HCT116 (cell line): ENCODE measurements at regions not wholly inside any gene's neighbourhood (a gene's known extent, or its start where the extent isn't known, plus 50 kb on each side); places are given as distances from the start of the nearest gene placed in this dataset.

ENCODE experiments used
- ATAC-seq: fragments of 200-7000 bp; cut with Tn5 transposase; 2 replicates; pipeline ENCODE4 v1.9.1; 2020; ENCODE audit warnings: mild to moderate bottlenecking, moderate library complexity
- BruUV-seq: library from RNA; stranded (reverse); fragments of 400-500 nt; replicated peaks from 2 replicates; lab custom pipeline; 2021; lab: Mats Ljungman, UMichigan
- CTCF ChIA-PET: fragments of 300-600 bp; sonication (Branson Sonifier 250); formaldehyde crosslinking; loops from one replicate; lab custom pipeline; 2021; ENCODE audit warnings: antibody characterized with exemption; lab: Charles Lee
- POLR2A ChIA-PET: fragments of 300-600, 350-600 bp; sonication (Branson Sonifier 250); formaldehyde crosslinking; loops from one replicate; lab custom pipeline; 2021; ENCODE audit warnings: antibody characterized with exemption; lab: Charles Lee
- RAD21 ChIA-PET, 2 experiments: fragments of 300-600 bp; sonication (Branson Sonifier 250); formaldehyde crosslinking; loops; one replicate each; lab custom pipeline; 2023; ENCODE audit warnings: low total read pairs in 2 of 2; ENCODE audit not compliant: uncharacterized antibody in 2 of 2, unreplicated experiment in 2 of 2, low non-redundant PET in 1 of 2; lab: Charles Lee
- DNase-seq: peaks from one replicate; pipeline ENCODE4 v3.0.0-alpha.2; 2010; ENCODE audit warnings: low read depth, low spot score
- H2AFZ ChIP-seq: fragments of 200-600 bp; shearing (Covaris generic), sonication (generic); 2 replicates; pipeline ENCODE4 v1.6.1; 2017; ENCODE audit warnings: low read depth, mixed run types, mixed read lengths, antibody characterized with exemption, low read length; ENCODE audit not compliant: poor library complexity, severe bottlenecking
- H3K27ac ChIP-seq: 2 replicates; pipeline ENCODE4 v1.5.1; 2012; ENCODE audit warnings: low read depth, low read length
- H3K27me3 ChIP-seq: fragments of 200-600 bp; sonication (generic); 2 replicates; pipeline ENCODE4 v1.6.1; 2016; ENCODE audit warnings: mixed run types, low read length, mixed read lengths; ENCODE audit not compliant: insufficient read depth
- H3K36me3 ChIP-seq, 2 experiments: fragments of 200-500 bp in 1 of 2; fragments of 200-600 bp in 1 of 2; sonication (Bioruptor generic) in 1 of 2; sonication (generic) in 1 of 2; 2 replicates each; pipeline versions ENCODE4 v1.5.1 to v1.6.1; 2014 to 2016; ENCODE audit warnings: low read length in 2 of 2, inconsistent platforms in 1 of 2, mixed read lengths in 1 of 2, mixed run types in 1 of 2; ENCODE audit not compliant: insufficient read depth in 2 of 2, control insufficient read depth in 1 of 2
- H3K4me1 ChIP-seq, 2 experiments: fragments of 200-600 bp in 1 of 2; sonication (generic) in 1 of 2; 2 replicates each; pipeline versions ENCODE4 v1.5.1 to v1.6.1; 2012 to 2017; ENCODE audit warnings: low read length in 2 of 2, inconsistent platforms in 1 of 2, mild to moderate bottlenecking in 1 of 2, mixed read lengths in 1 of 2, mixed run types in 1 of 2, moderate library complexity in 1 of 2; ENCODE audit not compliant: insufficient read depth in 2 of 2, control insufficient read depth in 1 of 2
- H3K4me2 ChIP-seq: fragments of 200-600 bp; sonication (generic); 2 replicates; pipeline ENCODE4 v1.6.1; 2017; ENCODE audit warnings: mixed run types, low read length, mixed read lengths
- H3K4me3 ChIP-seq, 2 experiments: fragments of 200-600 bp in 1 of 2; sonication (generic) in 1 of 2; replicated peaks in 1 of 2; 2 replicates each; pipeline ENCODE4 v1.5.1; 2011 to 2016; ENCODE audit warnings: low read length in 2 of 2, control low read depth in 1 of 2, low read depth in 1 of 2, mild to moderate bottlenecking in 1 of 2, mixed read lengths in 1 of 2, mixed run types in 1 of 2
- H3K79me2 ChIP-seq: fragments of 200-600 bp; sonication (generic); 2 replicates; pipeline ENCODE4 v1.6.1; 2017; ENCODE audit warnings: mild to moderate bottlenecking, mixed run types, low read length, moderate library complexity, mixed read lengths; ENCODE audit not compliant: insufficient read depth
- H3K9ac ChIP-seq: fragments of 200-600 bp; sonication (generic); 2 replicates; pipeline ENCODE4 v1.6.1; 2016; ENCODE audit warnings: low read length, mixed read lengths
- H3K9me2 ChIP-seq: fragments of 200-600 bp; sonication (generic), shearing (Covaris generic); 2 replicates; pipeline ENCODE4 v1.6.1; 2017; ENCODE audit warnings: mixed run types, mild to moderate bottlenecking, moderate library complexity; ENCODE audit not compliant: insufficient read depth
- H3K9me3 ChIP-seq, 2 experiments: fragments of 200-500 bp in 1 of 2; fragments of 200-600 bp in 1 of 2; sonication (Bioruptor generic) in 1 of 2; sonication (generic) in 1 of 2; 2 replicates each; pipeline ENCODE4 v1.6.1; 2014 to 2017; ENCODE audit warnings: low read length in 2 of 2, mixed read lengths in 2 of 2, inconsistent platforms in 1 of 2, low read depth in 1 of 2, mild to moderate bottlenecking in 1 of 2, mixed run types in 1 of 2, moderate library complexity in 1 of 2; ENCODE audit not compliant: control insufficient read depth in 1 of 2, insufficient read depth in 1 of 2
- H4K20me1 ChIP-seq: fragments of 200-600 bp; sonication (generic), shearing (Covaris generic); 2 replicates; pipeline ENCODE4 v1.6.1; 2017; ENCODE audit warnings: mixed run types, mild to moderate bottlenecking, moderate library complexity; ENCODE audit not compliant: insufficient read depth
- ATF3 ChIP-seq: IDR thresholded peaks from 2 replicates; pipeline ENCODE4 v1.6.1; 2012
- CBX3 ChIP-seq: IDR thresholded peaks from 2 replicates; pipeline ENCODE4 v1.6.1; 2012; ENCODE audit warnings: low read depth
- CEBPB ChIP-seq: IDR thresholded peaks from 2 replicates; pipeline ENCODE4 v1.6.1; 2012; ENCODE audit warnings: low read depth
- ELF1 ChIP-seq: IDR thresholded peaks from 2 replicates; pipeline ENCODE4 v1.6.1; 2012; ENCODE audit warnings: low read depth, borderline replicate concordance
- EZH2 ChIP-seq: fragments of 200-600 bp; sonication (generic); IDR thresholded peaks from 2 replicates; pipeline ENCODE4 v1.6.1; 2017; ENCODE audit warnings: antibody characterized with exemption, mixed run types
- EZH2phosphoT487 ChIP-seq: fragments of 200-600 bp; IDR thresholded peaks from 2 replicates; pipeline ENCODE4 v1.6.1; 2018; ENCODE audit warnings: antibody characterized with exemption, borderline replicate concordance
- FOSL1 ChIP-seq: IDR thresholded peaks from 2 replicates; pipeline ENCODE4 v1.6.1; 2012; ENCODE audit warnings: low read depth
- JUND ChIP-seq: IDR thresholded peaks from 2 replicates; pipeline ENCODE4 v1.6.1; 2012
- MAX ChIP-seq: IDR thresholded peaks from 2 replicates; pipeline ENCODE4 v1.6.1; 2012
- POLR2A ChIP-seq: IDR thresholded peaks from 2 replicates; pipeline ENCODE4 v1.7.0; 2011; ENCODE audit warnings: borderline replicate concordance; ENCODE audit not compliant: insufficient read depth, insufficient read length; ENCODE audit errors: extremely low read depth
- RAD21 ChIP-seq: IDR thresholded peaks from 2 replicates; pipeline ENCODE4 v1.6.1; 2012; ENCODE audit warnings: low read depth, mild to moderate bottlenecking
- REST ChIP-seq: IDR thresholded peaks from 2 replicates; pipeline ENCODE4 v1.6.1; 2012; ENCODE audit warnings: low read depth
- SP1 ChIP-seq: IDR thresholded peaks from 2 replicates; pipeline ENCODE4 v1.6.1; 2012; ENCODE audit warnings: low read depth
- SRF ChIP-seq: IDR thresholded peaks from 2 replicates; pipeline ENCODE4 v1.6.1; 2012; ENCODE audit warnings: low read depth
- YY1 ChIP-seq: IDR thresholded peaks from 2 replicates; pipeline ENCODE4 v1.6.1; 2011; ENCODE audit warnings: low read length, low read depth, moderate library complexity, mild to moderate bottlenecking; ENCODE audit not compliant: insufficient replicate concordance; ENCODE audit errors: extremely low read depth
- intact Hi-C: fragments of 100-400 bp; cut with micrococcal nuclease; formaldehyde crosslinking; loops from 2 replicates; pipeline ENCODE4 v1.10.0; 2022
- TF ChIP-seq, protein P1 (sequence below): IDR thresholded peaks from 2 replicates; pipeline ENCODE4 v1.6.1; 2011; ENCODE audit warnings: mild to moderate bottlenecking, low read length, moderate library complexity; ENCODE audit not compliant: insufficient replicate concordance; ENCODE audit errors: extremely low read depth

DNA sequence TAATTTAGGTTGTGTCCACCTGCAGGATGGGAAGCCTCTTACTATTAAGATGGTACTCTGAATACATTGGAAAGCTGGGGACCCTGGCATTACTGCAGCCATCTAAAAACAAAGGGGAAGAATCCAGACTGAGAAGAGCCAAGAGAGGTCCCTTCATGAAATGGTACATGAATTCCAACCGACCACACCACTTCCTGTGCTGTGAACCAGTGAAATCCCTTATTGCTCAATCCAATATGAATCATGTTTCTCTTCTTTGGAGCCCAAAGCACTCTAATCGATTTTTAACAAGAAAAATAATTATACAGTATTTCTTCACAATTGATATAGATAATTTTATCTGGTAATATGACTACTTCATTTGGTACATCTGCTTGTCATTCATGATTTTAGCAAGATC is 479.7 kb upstream of the RAB6C start:
- intact Hi-C loops = no loop called here
- TF ChIP-seq POLR2A (no peak), ELF1 (no peak), RAD21 (no peak), EZH2phosphoT487 (no peak), SRF (no peak), YY1 (no peak), FOSL1 (no peak), SP1 (no peak), REST (no peak), ATF3 (no peak), EZH2 (no peak), MAX (no peak), CBX3 (no peak), CEBPB (no peak), JUND (no peak)
- TF ChIP-seq, protein P1, sequence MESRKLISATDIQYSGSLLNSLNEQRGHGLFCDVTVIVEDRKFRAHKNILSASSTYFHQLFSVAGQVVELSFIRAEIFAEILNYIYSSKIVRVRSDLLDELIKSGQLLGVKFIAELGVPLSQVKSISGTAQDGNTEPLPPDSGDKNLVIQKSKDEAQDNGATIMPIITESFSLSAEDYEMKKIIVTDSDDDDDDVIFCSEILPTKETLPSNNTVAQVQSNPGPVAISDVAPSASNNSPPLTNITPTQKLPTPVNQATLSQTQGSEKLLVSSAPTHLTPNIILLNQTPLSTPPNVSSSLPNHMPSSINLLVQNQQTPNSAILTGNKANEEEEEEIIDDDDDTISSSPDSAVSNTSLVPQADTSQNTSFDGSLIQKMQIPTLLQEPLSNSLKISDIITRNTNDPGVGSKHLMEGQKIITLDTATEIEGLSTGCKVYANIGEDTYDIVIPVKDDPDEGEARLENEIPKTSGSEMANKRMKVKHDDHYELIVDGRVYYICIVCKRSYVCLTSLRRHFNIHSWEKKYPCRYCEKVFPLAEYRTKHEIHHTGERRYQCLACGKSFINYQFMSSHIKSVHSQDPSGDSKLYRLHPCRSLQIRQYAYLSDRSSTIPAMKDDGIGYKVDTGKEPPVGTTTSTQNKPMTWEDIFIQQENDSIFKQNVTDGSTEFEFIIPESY = no peak
- no peak for ATAC-seq
- Histone ChIP-seq H3K79me2 (no peaks in the 10 kb centered on the region), H3K4me2 (no peak overlapping the region), H3K4me3 (no peak overlapping the region), H3K9ac (no peak overlapping the region), H4K20me1 (no peaks in the 10 kb centered on the region; the same call in 1 of the 2 replicates), H3K4me1 (no peaks in the 10 kb centered on the region), H3K27me3 (peaks cover 10% of the 10 kb centered on the region; the same call in 1 of the 2 replicates), H3K9me2 (no peaks in the 10 kb centered on the region), H3K36me3 (no peaks in the 10 kb centered on the region), H2AFZ (no peak overlapping the region), H3K9me3 (no peaks in the 10 kb centered on the region), H3K27ac (no peak overlapping the region)
- no peak for DNase-seq
- POLR2A ChIA-PET = no interaction called here
- CTCF ChIA-PET = no interaction called here
- BruUV-seq = no TSS peak
- RAD21 ChIA-PET = no interaction called here
